ENCODE measurements at regions not wholly inside any gene's neighbourhood (a gene's known extent, or its start where the extent isn't known, plus 50 kb on each side); places are given as distances from the start of the nearest gene placed in this dataset.
"Not testable (repeated sequence)": the region's sequence is repeated elsewhere in the genome, so short reads cannot be mapped to it uniquely, and the experiment has no call there.

- H3K27me3 ChIP-seq (ENCODE audit: control insufficient read depth, insufficient read depth, low read length); H3K27ac ChIP-seq (ENCODE audit: low read depth, low read length); H3K4me3 ChIP-seq (ENCODE audit: low read depth, low read length); H3K9ac ChIP-seq (ENCODE audit: low read depth, low read length); H3K4me1 ChIP-seq (ENCODE audit: control insufficient read depth, insufficient read depth, low read length); H3K36me3 ChIP-seq (ENCODE audit: control insufficient read depth, insufficient read depth, low read length): not testable (repeated sequence)
- peaks cover 22% of the 10 kb centered on the region for H3K9me3 ChIP-seq (ENCODE audit: control insufficient read depth, insufficient read depth, low read length)
These were observed 859.3 kb upstream of the GBE1 start for GRCh38 chr3:82620744-82621143.

- H3K4me3 ChIP-seq (ENCODE audit: low read depth, low read length), result no peak overlapping the region
- H3K9me3 ChIP-seq (ENCODE audit: control insufficient read depth, insufficient read depth, low read length), result peaks cover 18% of the 10 kb centered on the region
- H3K27ac ChIP-seq (ENCODE audit: low read depth, low read length), result no peak overlapping the region
- no peaks in the 10 kb centered on the region for H3K4me1 ChIP-seq (ENCODE audit: control insufficient read depth, insufficient read depth, low read length)
- no peaks in the 10 kb centered on the region for H3K36me3 ChIP-seq (ENCODE audit: control insufficient read depth, insufficient read depth, low read length)
- no peaks in the 10 kb centered on the region for H3K27me3 ChIP-seq (ENCODE audit: control insufficient read depth, insufficient read depth, low read length)
- no peak overlapping the region for H3K9ac ChIP-seq (ENCODE audit: low read depth, low read length)
These were observed 857.1 kb upstream of the GBE1 start for GRCh38 chr3:82618594-82618993.

- Histone ChIP-seq H3K4me1 (ENCODE audit: control insufficient read depth, insufficient read depth, low read length) (no peaks in the 10 kb centered on the region), H3K9me3 (ENCODE audit: control insufficient read depth, insufficient read depth, low read length) (no peaks in the 10 kb centered on the region), H3K27me3 (ENCODE audit: control insufficient read depth, insufficient read depth, low read length) (no peaks in the 10 kb centered on the region), H3K9ac (ENCODE audit: low read depth, low read length) (no peak overlapping the region), H3K27ac (ENCODE audit: low read depth, low read length) (no peak overlapping the region), H3K36me3 (ENCODE audit: control insufficient read depth, insufficient read depth, low read length) (no peaks in the 10 kb centered on the region), H3K4me3 (ENCODE audit: low read depth, low read length) (no peak overlapping the region)
These were observed 848.8 kb upstream of the GBE1 start for GRCh38 chr3:82610236-82610635.

- no peak overlapping the region for H3K27ac ChIP-seq (ENCODE audit: low read depth, low read length)
- no peaks in the 10 kb centered on the region for H3K4me1 ChIP-seq (ENCODE audit: control insufficient read depth, insufficient read depth, low read length)
- H3K9me3 ChIP-seq (ENCODE audit: control insufficient read depth, insufficient read depth, low read length), result no peaks in the 10 kb centered on the region
- H3K27me3 ChIP-seq (ENCODE audit: control insufficient read depth, insufficient read depth, low read length), result no peaks in the 10 kb centered on the region
- H3K9ac ChIP-seq (ENCODE audit: low read depth, low read length), result no peak overlapping the region
- no peak overlapping the region for H3K4me3 ChIP-seq (ENCODE audit: low read depth, low read length)
- H3K36me3 ChIP-seq (ENCODE audit: control insufficient read depth, insufficient read depth, low read length), result no peaks in the 10 kb centered on the region
These were observed 845.9 kb upstream of the GBE1 start for GRCh38 chr3:82607391-82607790.

GRCh38 chr3:82596805-82597204 lies 835.4 kb upstream of the GBE1 start:
- no peak overlapping the region for H3K9ac ChIP-seq (ENCODE audit: low read depth, low read length)
- H3K4me3 ChIP-seq (ENCODE audit: low read depth, low read length), result no peak overlapping the region
- H3K27me3 ChIP-seq (ENCODE audit: control insufficient read depth, insufficient read depth, low read length), result no peaks in the 10 kb centered on the region
- no peaks in the 10 kb centered on the region for H3K4me1 ChIP-seq (ENCODE audit: control insufficient read depth, insufficient read depth, low read length)
- H3K9me3 ChIP-seq (ENCODE audit: control insufficient read depth, insufficient read depth, low read length), result peaks cover 37% of the 10 kb centered on the region
- no peaks in the 10 kb centered on the region for H3K36me3 ChIP-seq (ENCODE audit: control insufficient read depth, insufficient read depth, low read length)
- no peak overlapping the region for H3K27ac ChIP-seq (ENCODE audit: low read depth, low read length)

GRCh38 chr3:82595530-82595929 lies 834.1 kb upstream of the GBE1 start:
- Histone ChIP-seq H3K9ac (ENCODE audit: low read depth, low read length) (no peak overlapping the region), H3K4me1 (ENCODE audit: control insufficient read depth, insufficient read depth, low read length) (no peaks in the 10 kb centered on the region)

GRCh38 chr3:82587174-82587573 lies 825.7 kb upstream of the GBE1 start:
- Histone ChIP-seq H3K27me3 (ENCODE audit: control insufficient read depth, insufficient read depth, low read length) (no peaks in the 10 kb centered on the region), H3K4me1 (ENCODE audit: control insufficient read depth, insufficient read depth, low read length) (no peaks in the 10 kb centered on the region), H3K36me3 (ENCODE audit: control insufficient read depth, insufficient read depth, low read length) (no peaks in the 10 kb centered on the region), H3K9me3 (ENCODE audit: control insufficient read depth, insufficient read depth, low read length) (no peaks in the 10 kb centered on the region), H3K4me3 (ENCODE audit: low read depth, low read length) (no peak overlapping the region), H3K27ac (ENCODE audit: low read depth, low read length) (no peak overlapping the region), H3K9ac (ENCODE audit: low read depth, low read length) (no peak overlapping the region)

More at GRCh38 chr3:82595530-82595929, 834.1 kb upstream of the GBE1 start:
- no peaks in the 10 kb centered on the region for H3K27me3 ChIP-seq (ENCODE audit: control insufficient read depth, insufficient read depth, low read length)
- H3K27ac ChIP-seq (ENCODE audit: low read depth, low read length), result no peak overlapping the region
- H3K9me3 ChIP-seq (ENCODE audit: control insufficient read depth, insufficient read depth, low read length), result peaks cover 37% of the 10 kb centered on the region
- no peak overlapping the region for H3K4me3 ChIP-seq (ENCODE audit: low read depth, low read length)
- no peaks in the 10 kb centered on the region for H3K36me3 ChIP-seq (ENCODE audit: control insufficient read depth, insufficient read depth, low read length)

- Histone ChIP-seq H3K9ac (ENCODE audit: low read depth, low read length) (no peak overlapping the region), H3K4me3 (ENCODE audit: low read depth, low read length) (no peak overlapping the region), H3K36me3 (ENCODE audit: control insufficient read depth, insufficient read depth, low read length) (no peaks in the 10 kb centered on the region), H3K27me3 (ENCODE audit: control insufficient read depth, insufficient read depth, low read length) (no peaks in the 10 kb centered on the region), H3K4me1 (ENCODE audit: control insufficient read depth, insufficient read depth, low read length) (no peaks in the 10 kb centered on the region), H3K9me3 (ENCODE audit: control insufficient read depth, insufficient read depth, low read length) (no peaks in the 10 kb centered on the region), H3K27ac (ENCODE audit: low read depth, low read length) (no peak overlapping the region)
These were observed 825.0 kb upstream of the GBE1 start for GRCh38 chr3:82586414-82586813.

GRCh38 chr3:82586002-82586401 lies 824.6 kb upstream of the GBE1 start:
- not testable (repeated sequence) for H3K27me3 ChIP-seq (ENCODE audit: control insufficient read depth, insufficient read depth, low read length); H3K36me3 ChIP-seq (ENCODE audit: control insufficient read depth, insufficient read depth, low read length); H3K9me3 ChIP-seq (ENCODE audit: control insufficient read depth, insufficient read depth, low read length); H3K4me1 ChIP-seq (ENCODE audit: control insufficient read depth, insufficient read depth, low read length); H3K9ac ChIP-seq (ENCODE audit: low read depth, low read length); H3K4me3 ChIP-seq (ENCODE audit: low read depth, low read length); H3K27ac ChIP-seq (ENCODE audit: low read depth, low read length)

- H3K4me3 ChIP-seq (ENCODE audit: low read depth, low read length); H3K36me3 ChIP-seq (ENCODE audit: control insufficient read depth, insufficient read depth, low read length); H3K9me3 ChIP-seq (ENCODE audit: control insufficient read depth, insufficient read depth, low read length); H3K9ac ChIP-seq (ENCODE audit: low read depth, low read length); H3K4me1 ChIP-seq (ENCODE audit: control insufficient read depth, insufficient read depth, low read length); H3K27ac ChIP-seq (ENCODE audit: low read depth, low read length); H3K27me3 ChIP-seq (ENCODE audit: control insufficient read depth, insufficient read depth, low read length): not testable (repeated sequence)
These were observed 824.1 kb upstream of the GBE1 start for GRCh38 chr3:82585591-82585990.

GRCh38 chr3:82584861-82585260 lies 823.4 kb upstream of the GBE1 start:
- not testable (repeated sequence) for H3K4me3 ChIP-seq (ENCODE audit: low read depth, low read length); H3K4me1 ChIP-seq (ENCODE audit: control insufficient read depth, insufficient read depth, low read length); H3K9ac ChIP-seq (ENCODE audit: low read depth, low read length); H3K27ac ChIP-seq (ENCODE audit: low read depth, low read length); H3K27me3 ChIP-seq (ENCODE audit: control insufficient read depth, insufficient read depth, low read length); H3K9me3 ChIP-seq (ENCODE audit: control insufficient read depth, insufficient read depth, low read length); H3K36me3 ChIP-seq (ENCODE audit: control insufficient read depth, insufficient read depth, low read length)

- not testable (repeated sequence) for H3K27me3 ChIP-seq (ENCODE audit: control insufficient read depth, insufficient read depth, low read length); H3K4me3 ChIP-seq (ENCODE audit: low read depth, low read length); H3K4me1 ChIP-seq (ENCODE audit: control insufficient read depth, insufficient read depth, low read length); H3K27ac ChIP-seq (ENCODE audit: low read depth, low read length); H3K9ac ChIP-seq (ENCODE audit: low read depth, low read length); H3K9me3 ChIP-seq (ENCODE audit: control insufficient read depth, insufficient read depth, low read length); H3K36me3 ChIP-seq (ENCODE audit: control insufficient read depth, insufficient read depth, low read length)
These were observed 823.0 kb upstream of the GBE1 start for GRCh38 chr3:82584415-82584814.
